ENCODE measurements at regions not wholly inside any gene's neighbourhood (a gene's known extent, or its start where the extent isn't known, plus 50 kb on each side); places are given as distances from the start of the nearest gene placed in this dataset.
A peak's percentile ranks its signal among the peaks of the same experiment; 100 is the strongest.

GRCh38 chr2:64260817-64261216 is 116.6 kb upstream of the PELI1 start:
- H2AFZ ChIP-seq, result no peak overlapping the region
- Mint-ChIP-seq H3K4me3 (no peak overlapping the region), H3K9me3 (no peaks in the 10 kb centered on the region), H3K27ac (peak overlapping the region; percentile 57; the same call in 1 of the 2 replicates), H3K36me3 (ENCODE audit: low read depth) (peaks cover 77% of the 10 kb centered on the region), H3K4me1 (peaks cover 74% of the 10 kb centered on the region), H3K27me3 (ENCODE audit: insufficient read depth, low read depth, poor library complexity) (peaks cover 11% of the 10 kb centered on the region)
- peaks cover 60% of the 10 kb centered on the region for H3K4me1 ChIP-seq (ENCODE audit: insufficient read depth)
- H4K20me1 ChIP-seq (replicated peaks; ENCODE audit: insufficient read depth), result no peaks in the 10 kb centered on the region
- TF ChIP-seq POLR2AphosphoS5 (IDR thresholded peaks at IDR 0.05; ENCODE audit: low read depth) (no peak), EZH2phosphoT487 (IDR thresholded peaks at IDR 0.05; ENCODE audit: unreplicated experiment) (no peak), CTCF (conservative IDR thresholded peaks at IDR 0.05; ENCODE audit: low read depth in 2 of 2) (no peak), CREB1 (CRISPR knock-in tag; IDR thresholded peaks at IDR 0.05; ENCODE audit: low read depth) (no peak), JUNB (IDR thresholded peaks at IDR 0.05; ENCODE audit: unreplicated experiment) (no peak), ZNF462 (CRISPR knock-in tag; IDR thresholded peaks at IDR 0.05) (no peak), STAT1 (IDR thresholded peaks at IDR 0.05; ENCODE audit: unreplicated experiment) (no peak), ZNF331 (CRISPR knock-in tag; IDR thresholded peaks at IDR 0.05; ENCODE audit: low read depth) (no peak), ZNF114 (CRISPR knock-in tag; IDR thresholded peaks at IDR 0.05) (no peak), EZH2 (IDR thresholded peaks at IDR 0.05; ENCODE audit: low read depth, unreplicated experiment) (no peak), NANOG (IDR thresholded peaks at IDR 0.05; ENCODE audit: borderline replicate concordance) (no peak)
- TF ChIP-seq, protein P1, sequence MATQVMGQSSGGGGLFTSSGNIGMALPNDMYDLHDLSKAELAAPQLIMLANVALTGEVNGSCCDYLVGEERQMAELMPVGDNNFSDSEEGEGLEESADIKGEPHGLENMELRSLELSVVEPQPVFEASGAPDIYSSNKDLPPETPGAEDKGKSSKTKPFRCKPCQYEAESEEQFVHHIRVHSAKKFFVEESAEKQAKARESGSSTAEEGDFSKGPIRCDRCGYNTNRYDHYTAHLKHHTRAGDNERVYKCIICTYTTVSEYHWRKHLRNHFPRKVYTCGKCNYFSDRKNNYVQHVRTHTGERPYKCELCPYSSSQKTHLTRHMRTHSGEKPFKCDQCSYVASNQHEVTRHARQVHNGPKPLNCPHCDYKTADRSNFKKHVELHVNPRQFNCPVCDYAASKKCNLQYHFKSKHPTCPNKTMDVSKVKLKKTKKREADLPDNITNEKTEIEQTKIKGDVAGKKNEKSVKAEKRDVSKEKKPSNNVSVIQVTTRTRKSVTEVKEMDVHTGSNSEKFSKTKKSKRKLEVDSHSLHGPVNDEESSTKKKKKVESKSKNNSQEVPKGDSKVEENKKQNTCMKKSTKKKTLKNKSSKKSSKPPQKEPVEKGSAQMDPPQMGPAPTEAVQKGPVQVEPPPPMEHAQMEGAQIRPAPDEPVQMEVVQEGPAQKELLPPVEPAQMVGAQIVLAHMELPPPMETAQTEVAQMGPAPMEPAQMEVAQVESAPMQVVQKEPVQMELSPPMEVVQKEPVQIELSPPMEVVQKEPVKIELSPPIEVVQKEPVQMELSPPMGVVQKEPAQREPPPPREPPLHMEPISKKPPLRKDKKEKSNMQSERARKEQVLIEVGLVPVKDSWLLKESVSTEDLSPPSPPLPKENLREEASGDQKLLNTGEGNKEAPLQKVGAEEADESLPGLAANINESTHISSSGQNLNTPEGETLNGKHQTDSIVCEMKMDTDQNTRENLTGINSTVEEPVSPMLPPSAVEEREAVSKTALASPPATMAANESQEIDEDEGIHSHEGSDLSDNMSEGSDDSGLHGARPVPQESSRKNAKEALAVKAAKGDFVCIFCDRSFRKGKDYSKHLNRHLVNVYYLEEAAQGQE (IDR thresholded peaks at IDR 0.05; ENCODE audit: unreplicated experiment), result no peak
- TF ChIP-seq, protein P2, sequence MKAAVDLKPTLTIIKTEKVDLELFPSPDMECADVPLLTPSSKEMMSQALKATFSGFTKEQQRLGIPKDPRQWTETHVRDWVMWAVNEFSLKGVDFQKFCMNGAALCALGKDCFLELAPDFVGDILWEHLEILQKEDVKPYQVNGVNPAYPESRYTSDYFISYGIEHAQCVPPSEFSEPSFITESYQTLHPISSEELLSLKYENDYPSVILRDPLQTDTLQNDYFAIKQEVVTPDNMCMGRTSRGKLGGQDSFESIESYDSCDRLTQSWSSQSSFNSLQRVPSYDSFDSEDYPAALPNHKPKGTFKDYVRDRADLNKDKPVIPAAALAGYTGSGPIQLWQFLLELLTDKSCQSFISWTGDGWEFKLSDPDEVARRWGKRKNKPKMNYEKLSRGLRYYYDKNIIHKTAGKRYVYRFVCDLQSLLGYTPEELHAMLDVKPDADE (IDR thresholded peaks at IDR 0.05), result no peak
- no peak overlapping the region for H3K4me2 ChIP-seq
- H3K27me3 ChIP-seq (ENCODE audit: insufficient read depth), result no peaks in the 10 kb centered on the region
- no peak for DNase-seq (ENCODE audit: low spot score)
- no peak overlapping the region for H3K4me3 ChIP-seq
- no peaks in the 10 kb centered on the region; the same call in 1 of the 2 replicates for H3K36me3 ChIP-seq (ENCODE audit: insufficient read depth)
- peak overlapping the region; percentile 97; the same call in 1 of the 2 replicates for H3K27ac ChIP-seq (ENCODE audit: low read depth)
- 0 out of 2 replicates have a peak, but pooled peaks cover 2% of the 10 kb centered on the region for H3F3A ChIP-seq (replicated peaks; ENCODE audit: low read depth)
- ATAC-seq, result no peak
- 0 out of 2 replicates have a peak, but pooled peaks cover 3% of the 10 kb centered on the region for H3K9me2 ChIP-seq (ENCODE audit: insufficient read depth)
- peaks cover 45% of the 10 kb centered on the region for H3K79me2 ChIP-seq (replicated peaks; ENCODE audit: insufficient read depth)

Measured in GM23338 (cell line).